OCI-LY7 (cell line): ENCODE measurements at regions not wholly inside any gene's neighbourhood (a gene's known extent, or its start where the extent isn't known, plus 50 kb on each side); places are given as distances from the start of the nearest gene placed in this dataset.
A peak's percentile ranks its signal among the peaks of the same experiment; 100 is the strongest.

Experiments
- BruUV-seq: library from RNA; stranded (reverse); fragments of 400-500 nt; replicated peaks from 2 replicates; lab custom pipeline; 2021; lab: Mats Ljungman, UMichigan
- CTCF ChIA-PET: fragments of 300-600 bp; sonication (Branson Sonifier 250); formaldehyde crosslinking; loops from one replicate; lab custom pipeline; 2022; ENCODE audit warnings: antibody characterized with exemption; ENCODE audit not compliant: unreplicated experiment; lab: Charles Lee
- POLR2A ChIA-PET: fragments of 300-600 bp; sonication (Branson Sonifier 250); formaldehyde crosslinking; loops from one replicate; lab custom pipeline; 2022; ENCODE audit warnings: antibody characterized with exemption; lab: Charles Lee
- DNase-seq: peaks from one replicate; pipeline ENCODE4 v3.0.0-alpha.2; 2015; ENCODE audit warnings: low spot score
- H2AFZ ChIP-seq: fragments of 200-600 bp; sonication (generic), shearing (Covaris generic); 2 replicates; pipeline ENCODE4 v1.6.1; 2014; ENCODE audit warnings: mild to moderate bottlenecking, antibody characterized with exemption, low read length, moderate library complexity
- H3K27ac ChIP-seq: fragments of 200-600 bp; sonication (generic); 2 replicates; pipeline ENCODE4 v1.5.1; 2014; ENCODE audit warnings: mixed run types, low read depth, mild to moderate bottlenecking, moderate library complexity, low read length, inconsistent platforms; ENCODE audit not compliant: poor library complexity, severe bottlenecking
- H3K36me3 ChIP-seq: fragments of 200-600 bp; sonication (generic); 2 replicates; pipeline ENCODE4 v1.6.1; 2014; ENCODE audit warnings: mild to moderate bottlenecking, antibody characterized with exemption, low read length, moderate library complexity, mixed read lengths; ENCODE audit not compliant: insufficient read depth
- H3K4me1 ChIP-seq: fragments of 200-600 bp; sonication (generic); 2 replicates; pipeline ENCODE4 v1.5.1; 2014; ENCODE audit warnings: mild to moderate bottlenecking, low read length; ENCODE audit not compliant: insufficient read depth, poor library complexity, severe bottlenecking
- H3K4me2 ChIP-seq: fragments of 200-600 bp; sonication (generic); 2 replicates; pipeline ENCODE4 v1.6.1; 2014; ENCODE audit warnings: mild to moderate bottlenecking, low read length
- H3K4me3 ChIP-seq: fragments of 200-600 bp; sonication (generic); 2 replicates; pipeline ENCODE4 v1.5.1; 2014; ENCODE audit warnings: mild to moderate bottlenecking, low read depth, low read length; ENCODE audit not compliant: poor library complexity, severe bottlenecking
- H3K79me2 ChIP-seq: fragments of 200-600 bp; sonication (generic); 2 replicates; pipeline ENCODE4 v1.6.1; 2016; ENCODE audit warnings: low read depth, mild to moderate bottlenecking, low read length, moderate library complexity, mixed read lengths; ENCODE audit not compliant: insufficient read depth
- H3K9me2 ChIP-seq: fragments of 200-600 bp; sonication (generic); 2 replicates; pipeline ENCODE4 v1.6.1; 2016; ENCODE audit warnings: mild to moderate bottlenecking, low read length, mixed read lengths; ENCODE audit not compliant: insufficient read depth
- H3K9me3 ChIP-seq: fragments of 200-600 bp; sonication (generic); 2 replicates; pipeline ENCODE4 v1.6.1; 2014; ENCODE audit warnings: mild to moderate bottlenecking, mixed run types, low read length, mixed read lengths
- H4K20me1 ChIP-seq: fragments of 200-600 bp; sonication (generic); 2 replicates; pipeline ENCODE4 v1.6.1; 2014; ENCODE audit warnings: mild to moderate bottlenecking, antibody characterized with exemption, low read length, moderate library complexity, mixed read lengths; ENCODE audit not compliant: insufficient read depth
- EZH2phosphoT487 ChIP-seq: fragments of 200-600 bp; sonication (generic); IDR thresholded peaks from 2 replicates; pipeline ENCODE4 v1.6.1; 2018; ENCODE audit warnings: low read depth, borderline replicate concordance, mild to moderate bottlenecking, mixed run types, antibody characterized with exemption, low read length, moderate library complexity, mixed read lengths
- intact Hi-C: fragments of 100-400 bp; cut with micrococcal nuclease; formaldehyde crosslinking; loops from one replicate; pipeline ENCODE4 v1.10.0; 2022; ENCODE audit not compliant: unreplicated experiment
- TF ChIP-seq, protein P1 (sequence below): fragments of 200-600 bp; sonication (generic); conservative IDR thresholded peaks from 2 replicates; pipeline ENCODE4 v1.5.1; 2014; ENCODE audit warnings: mild to moderate bottlenecking, antibody characterized with exemption, low read length, moderate library complexity, mixed read lengths

DNA sequence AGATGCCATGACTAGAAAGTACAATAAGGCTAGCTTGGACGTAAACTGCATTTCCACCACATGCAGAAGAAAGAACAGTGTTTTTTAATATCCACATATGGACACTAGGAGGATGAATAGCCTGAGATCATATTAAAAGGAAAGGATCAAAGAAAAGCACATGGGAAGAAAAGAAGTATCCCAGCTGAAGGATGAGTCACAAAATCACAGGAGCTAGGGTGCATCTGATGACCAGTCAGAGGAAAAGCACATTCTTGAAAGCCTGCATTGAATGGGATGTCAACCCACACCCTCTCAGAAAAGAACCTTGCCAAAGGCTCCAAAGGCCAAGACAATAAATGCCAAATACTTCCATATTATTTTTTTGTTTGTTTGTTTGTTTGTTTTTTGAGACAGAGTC lies 56.8 kb upstream of the PRDX4 start:
- H3K27ac ChIP-seq, result no peak overlapping the region
- TF ChIP-seq, protein P1, sequence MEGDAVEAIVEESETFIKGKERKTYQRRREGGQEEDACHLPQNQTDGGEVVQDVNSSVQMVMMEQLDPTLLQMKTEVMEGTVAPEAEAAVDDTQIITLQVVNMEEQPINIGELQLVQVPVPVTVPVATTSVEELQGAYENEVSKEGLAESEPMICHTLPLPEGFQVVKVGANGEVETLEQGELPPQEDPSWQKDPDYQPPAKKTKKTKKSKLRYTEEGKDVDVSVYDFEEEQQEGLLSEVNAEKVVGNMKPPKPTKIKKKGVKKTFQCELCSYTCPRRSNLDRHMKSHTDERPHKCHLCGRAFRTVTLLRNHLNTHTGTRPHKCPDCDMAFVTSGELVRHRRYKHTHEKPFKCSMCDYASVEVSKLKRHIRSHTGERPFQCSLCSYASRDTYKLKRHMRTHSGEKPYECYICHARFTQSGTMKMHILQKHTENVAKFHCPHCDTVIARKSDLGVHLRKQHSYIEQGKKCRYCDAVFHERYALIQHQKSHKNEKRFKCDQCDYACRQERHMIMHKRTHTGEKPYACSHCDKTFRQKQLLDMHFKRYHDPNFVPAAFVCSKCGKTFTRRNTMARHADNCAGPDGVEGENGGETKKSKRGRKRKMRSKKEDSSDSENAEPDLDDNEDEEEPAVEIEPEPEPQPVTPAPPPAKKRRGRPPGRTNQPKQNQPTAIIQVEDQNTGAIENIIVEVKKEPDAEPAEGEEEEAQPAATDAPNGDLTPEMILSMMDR, result no peak
- TF ChIP-seq EZH2phosphoT487, result no peak
- BruUV-seq, result no TSS peak

DNA sequence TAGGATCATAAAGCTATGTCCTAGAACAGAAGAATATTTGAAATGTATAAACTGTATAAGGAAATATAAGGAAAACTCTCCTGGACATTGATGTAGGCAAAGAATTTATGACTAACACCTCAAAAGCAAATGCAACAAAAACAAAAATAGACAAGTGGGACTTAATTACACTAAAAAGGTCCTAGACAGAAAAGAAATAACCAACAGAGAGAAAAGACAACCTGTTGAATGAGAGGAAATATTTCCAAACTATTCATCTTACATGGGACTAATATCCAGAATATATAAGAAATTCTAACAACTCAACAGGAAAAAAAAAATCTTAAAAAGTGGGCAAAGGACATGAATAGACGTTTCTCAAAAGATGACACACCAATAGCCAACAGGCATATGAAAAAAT lies 54.4 kb upstream of the PRDX4 start:
- CTCF ChIA-PET, result no interaction called here
- no peaks in the 10 kb centered on the region for H3K9me2 ChIP-seq
- no peak overlapping the region for H2AFZ ChIP-seq
- BruUV-seq, result no TSS peak
- no peak overlapping the region for H3K4me2 ChIP-seq
- H3K36me3 ChIP-seq, result no peaks in the 10 kb centered on the region
- H3K4me3 ChIP-seq, result no peak overlapping the region
- H3K27ac ChIP-seq, result no peak overlapping the region
- no peak for DNase-seq
- POLR2A ChIA-PET, result no interaction called here
- intact Hi-C loops, result no loop called here
- H3K4me1 ChIP-seq, result no peaks in the 10 kb centered on the region
- TF ChIP-seq, protein P1, result no peak
- no peak for TF ChIP-seq EZH2phosphoT487
- no peaks in the 10 kb centered on the region for H3K79me2 ChIP-seq
- H3K9me3 ChIP-seq, result no peaks in the 10 kb centered on the region
- no peaks in the 10 kb centered on the region for H4K20me1 ChIP-seq

More for the DNA sequence above, 56.8 kb upstream of the PRDX4 start:
- Histone ChIP-seq H3K4me1 (no peaks in the 10 kb centered on the region), H3K9me2 (no peaks in the 10 kb centered on the region), H3K4me2 (no peak overlapping the region), H3K9me3 (no peaks in the 10 kb centered on the region), H3K79me2 (no peaks in the 10 kb centered on the region), H3K4me3 (no peak overlapping the region), H3K36me3 (no peaks in the 10 kb centered on the region), H2AFZ (no peak overlapping the region), H4K20me1 (no peaks in the 10 kb centered on the region)
- intact Hi-C loops, result no loop called here
- DNase-seq, result no peak
- POLR2A ChIA-PET, result no interaction called here
- CTCF ChIA-PET, result no interaction called here

- no peak overlapping the region for H3K4me2 ChIP-seq
- H3K79me2 ChIP-seq, result no peaks in the 10 kb centered on the region
- no peaks in the 10 kb centered on the region for H3K9me3 ChIP-seq
- DNase-seq, result peak; percentile 11
- TF ChIP-seq EZH2phosphoT487, result no peak
- TF ChIP-seq, protein P1, result peak; percentile 57
- intact Hi-C loops, result no loop called here
- no peak overlapping the region for H3K4me3 ChIP-seq
- no peaks in the 10 kb centered on the region for H3K36me3 ChIP-seq
- H3K27ac ChIP-seq, result no peak overlapping the region
- H3K4me1 ChIP-seq, result no peaks in the 10 kb centered on the region
- ChIA-PET CTCF (no interaction called here), POLR2A (interaction anchor here (0.6 kb wide), 1 partner anchor 493 kb away, joined by 3 read pairs; no protein-coding TSS in a partner anchor)
- no peak overlapping the region for H2AFZ ChIP-seq
- H4K20me1 ChIP-seq, result no peaks in the 10 kb centered on the region
- no peaks in the 10 kb centered on the region for H3K9me2 ChIP-seq
- BruUV-seq, result no TSS peak
These were observed 50.9 kb upstream of the PRDX4 start for GRCh38 chrX:23616361-23616760.
